Choroid plexus epithelial cell (primary cell): ENCODE measurements at regions not wholly inside any gene's neighbourhood (a gene's known extent, or its start where the extent isn't known, plus 50 kb on each side); places are given as distances from the start of the nearest gene placed in this dataset.

Experiments used
- DNase-seq: peaks from one replicate; pipeline ENCODE4 v3.0.0-alpha.2; 2010; ENCODE audit warnings: low read depth
- H3K4me3 ChIP-seq: 2 replicates; pipeline ENCODE4 v1.5.1; 2011; ENCODE audit warnings: low read depth, mild to moderate bottlenecking, control low read depth, low read length, moderate library complexity
- TF ChIP-seq, protein P1 (sequence below): conservative IDR thresholded peaks from 2 replicates; pipeline ENCODE4 v1.5.1; 2011; ENCODE audit warnings: low read depth, mild to moderate bottlenecking, control low read depth, inconsistent platforms, low read length, moderate library complexity

DNA sequence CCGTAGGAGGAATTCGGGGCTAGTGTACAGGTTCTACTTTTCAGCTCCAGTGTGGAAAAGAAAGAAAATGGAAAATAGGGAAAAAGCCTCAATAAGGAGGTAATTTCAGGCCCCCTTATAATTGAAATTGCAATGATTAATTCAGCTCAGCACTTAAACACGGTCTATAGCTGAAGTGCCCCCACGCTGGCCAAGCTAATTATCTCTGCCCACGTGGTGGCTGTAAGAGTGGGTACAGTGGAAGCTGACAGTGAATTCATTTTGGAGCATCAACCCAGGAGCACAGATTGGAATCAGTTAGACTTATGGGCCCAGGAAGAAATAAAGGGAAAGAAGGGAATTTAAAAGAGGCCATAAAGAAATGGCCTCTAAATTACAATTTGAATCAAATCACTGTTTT, 631.1 kb upstream of the CPEB2 start:
- TF ChIP-seq, protein P1, sequence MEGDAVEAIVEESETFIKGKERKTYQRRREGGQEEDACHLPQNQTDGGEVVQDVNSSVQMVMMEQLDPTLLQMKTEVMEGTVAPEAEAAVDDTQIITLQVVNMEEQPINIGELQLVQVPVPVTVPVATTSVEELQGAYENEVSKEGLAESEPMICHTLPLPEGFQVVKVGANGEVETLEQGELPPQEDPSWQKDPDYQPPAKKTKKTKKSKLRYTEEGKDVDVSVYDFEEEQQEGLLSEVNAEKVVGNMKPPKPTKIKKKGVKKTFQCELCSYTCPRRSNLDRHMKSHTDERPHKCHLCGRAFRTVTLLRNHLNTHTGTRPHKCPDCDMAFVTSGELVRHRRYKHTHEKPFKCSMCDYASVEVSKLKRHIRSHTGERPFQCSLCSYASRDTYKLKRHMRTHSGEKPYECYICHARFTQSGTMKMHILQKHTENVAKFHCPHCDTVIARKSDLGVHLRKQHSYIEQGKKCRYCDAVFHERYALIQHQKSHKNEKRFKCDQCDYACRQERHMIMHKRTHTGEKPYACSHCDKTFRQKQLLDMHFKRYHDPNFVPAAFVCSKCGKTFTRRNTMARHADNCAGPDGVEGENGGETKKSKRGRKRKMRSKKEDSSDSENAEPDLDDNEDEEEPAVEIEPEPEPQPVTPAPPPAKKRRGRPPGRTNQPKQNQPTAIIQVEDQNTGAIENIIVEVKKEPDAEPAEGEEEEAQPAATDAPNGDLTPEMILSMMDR = no peak
- no peak for DNase-seq

GRCh38 chr4:14375816-14376215, 626.5 kb upstream of the CPEB2 start:
- peak; percentile 66 for DNase-seq
- TF ChIP-seq, protein P1 = no peak
- no peak overlapping the region for H3K4me3 ChIP-seq

More for the DNA sequence above, 631.1 kb upstream of the CPEB2 start:
- H3K4me3 ChIP-seq = no peak overlapping the region

DNA sequence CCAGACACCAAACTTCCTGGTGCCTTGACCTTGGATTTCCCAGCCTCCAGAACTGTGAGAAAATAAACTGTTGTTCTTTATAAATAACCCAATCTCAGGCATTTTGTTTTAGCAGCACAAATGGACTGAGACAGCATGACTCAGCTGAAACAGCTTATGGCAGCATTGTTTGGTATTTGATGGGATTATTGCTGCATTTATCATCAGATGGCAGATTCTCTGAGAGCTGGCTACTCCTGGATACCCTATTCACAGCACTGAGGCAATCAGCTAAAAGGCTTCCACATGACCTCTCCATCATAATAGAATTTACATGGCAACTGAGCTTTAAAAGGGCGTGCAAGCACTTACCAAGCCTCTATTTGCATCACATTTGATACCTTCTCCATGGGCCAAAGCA, 623.1 kb upstream of the CPEB2 start:
- DNase-seq = peak; percentile 10
- H3K4me3 ChIP-seq = no peak overlapping the region
- TF ChIP-seq, protein P1 = no peak

GRCh38 chr4:14383652-14384051, 618.6 kb upstream of the CPEB2 start:
- H3K4me3 ChIP-seq = no peak overlapping the region
- TF ChIP-seq, protein P1 = no peak
- DNase-seq = no peak

GRCh38 chr4:14384824-14385223, 617.5 kb upstream of the CPEB2 start:
- no peak for DNase-seq
- no peak overlapping the region for H3K4me3 ChIP-seq
- TF ChIP-seq, protein P1 = no peak

DNA sequence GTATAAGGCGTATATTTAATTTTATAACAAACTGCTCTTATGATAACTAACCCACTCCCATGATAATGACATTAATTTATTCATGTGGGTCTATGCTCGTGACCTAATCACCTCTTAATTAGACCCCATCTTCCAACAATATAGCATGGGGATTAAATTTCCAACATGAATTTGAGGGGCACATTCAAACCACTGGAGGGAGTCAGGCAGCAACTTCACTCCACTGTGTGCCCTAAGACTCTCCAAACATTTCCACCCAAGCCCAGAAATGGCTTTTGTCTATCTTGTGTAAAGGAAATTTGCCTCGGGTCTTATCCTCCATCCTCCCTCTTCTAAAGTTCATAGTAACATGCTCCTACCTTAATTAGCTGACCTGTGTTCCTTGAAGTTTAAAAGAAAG, 616.1 kb upstream of the CPEB2 start:
- peak; percentile 35 for DNase-seq
- H3K4me3 ChIP-seq = no peak overlapping the region
- TF ChIP-seq, protein P1 = peak; percentile 50

- no peak for DNase-seq
- TF ChIP-seq, protein P1 = no peak
- no peak overlapping the region for H3K4me3 ChIP-seq
Measured at GRCh38 chr4:14387647-14388046, 614.6 kb upstream of the CPEB2 start.
